Smooth muscle cell (in vitro differentiated cells): ENCODE measurements at regions not wholly inside any gene's neighbourhood (a gene's known extent, or its start where the extent isn't known, plus 50 kb on each side); places are given as distances from the start of the nearest gene placed in this dataset.

Experiments
- DNase-seq: peaks from one replicate; lab custom pipeline; 2025; ENCODE audit not compliant: unreplicated experiment; lab: John Stamatoyannopoulos, UW
- H2AFZ ChIP-seq: fragments of 200-600 bp; sonication (generic); 2 replicates; pipeline ENCODE4 v1.6.0; 2016; ENCODE audit warnings: antibody characterized with exemption, low read depth, mild to moderate bottlenecking
- H3F3A ChIP-seq: fragments of 200-600 bp; sonication (generic); 2 replicates; pipeline ENCODE4 v1.6.0; 2017; ENCODE audit warnings: antibody characterized with exemption, low read depth
- H3K27ac ChIP-seq: fragments of 200-600 bp; sonication (generic); 2 replicates; pipeline ENCODE4 v1.5.1; 2016; ENCODE audit warnings: low read depth, mild to moderate bottlenecking
- H3K27me3 ChIP-seq: fragments of 200-600 bp; sonication (generic); 2 replicates; pipeline ENCODE4 v1.6.1; 2016; ENCODE audit warnings: low read depth, mild to moderate bottlenecking
- H3K36me3 ChIP-seq: fragments of 200-600 bp; sonication (generic); 2 replicates; pipeline ENCODE4 v1.5.1; 2016; ENCODE audit warnings: low read depth
- H3K4me1 ChIP-seq: fragments of 200-600 bp; sonication (generic); 2 replicates; pipeline ENCODE4 v1.5.1; 2016; ENCODE audit warnings: low read depth
- H3K4me2 ChIP-seq: fragments of 200-600 bp; sonication (generic); 2 replicates; pipeline ENCODE4 v1.6.0; 2016; ENCODE audit warnings: mild to moderate bottlenecking
- H3K4me3 ChIP-seq: fragments of 200-600 bp; sonication (generic); 2 replicates; pipeline ENCODE4 v1.5.1; 2016; ENCODE audit warnings: mild to moderate bottlenecking
- H3K79me2 ChIP-seq: fragments of 200-600 bp; sonication (generic); 2 replicates; pipeline ENCODE4 v1.6.0; 2016; ENCODE audit warnings: low read depth, mild to moderate bottlenecking
- H3K9ac ChIP-seq: fragments of 200-600 bp; sonication (generic); 2 replicates; pipeline ENCODE4 v1.6.0; 2016; ENCODE audit warnings: low read depth
- H3K9me3 ChIP-seq: fragments of 200-600 bp; sonication (generic); replicated peaks from 2 replicates; pipeline ENCODE4 v1.5.1; 2016; ENCODE audit warnings: low read depth
- H4K20me1 ChIP-seq: fragments of 200-600 bp; sonication (generic); 2 replicates; pipeline ENCODE4 v1.6.0; 2016; ENCODE audit warnings: low read depth
- WGBS: methylation state at CpG from one replicate; pipeline ENCODE4 v1.1.7; 2016; ENCODE audit warnings: low lambda C conversion rate; 5-methylcytosine and 5-hydroxymethylcytosine counted together
- TF ChIP-seq, protein P1 (sequence below): fragments of 200-600 bp; sonication (generic); IDR thresholded peaks from 2 replicates; pipeline ENCODE4 v1.5.1; 2017; ENCODE audit warnings: borderline replicate concordance, mild to moderate bottlenecking, antibody characterized with exemption; ENCODE audit not compliant: insufficient read depth, poor library complexity, severe bottlenecking

DNA sequence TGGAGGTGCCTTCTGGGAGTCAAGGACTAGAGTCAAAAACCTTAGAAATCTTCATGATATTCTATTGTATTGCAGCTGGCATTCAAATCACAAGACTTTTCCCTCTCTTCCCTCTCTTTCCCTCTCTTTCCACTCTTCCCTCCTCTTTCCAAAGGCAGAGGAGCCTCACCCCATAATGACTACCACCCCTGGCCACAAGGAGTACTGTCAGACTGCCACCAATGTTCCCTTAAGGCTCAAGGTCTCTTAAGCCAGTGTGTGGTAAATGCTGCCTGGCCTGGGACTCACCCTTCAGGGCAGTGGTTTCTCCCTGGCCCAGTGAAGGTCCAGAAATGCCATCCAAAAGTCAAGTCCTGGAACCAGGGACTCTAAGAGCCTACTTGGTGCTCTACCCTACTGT lies 605.9 kb upstream of the PKDCC start:
- DNase-seq, result no peak
- TF ChIP-seq, protein P1, sequence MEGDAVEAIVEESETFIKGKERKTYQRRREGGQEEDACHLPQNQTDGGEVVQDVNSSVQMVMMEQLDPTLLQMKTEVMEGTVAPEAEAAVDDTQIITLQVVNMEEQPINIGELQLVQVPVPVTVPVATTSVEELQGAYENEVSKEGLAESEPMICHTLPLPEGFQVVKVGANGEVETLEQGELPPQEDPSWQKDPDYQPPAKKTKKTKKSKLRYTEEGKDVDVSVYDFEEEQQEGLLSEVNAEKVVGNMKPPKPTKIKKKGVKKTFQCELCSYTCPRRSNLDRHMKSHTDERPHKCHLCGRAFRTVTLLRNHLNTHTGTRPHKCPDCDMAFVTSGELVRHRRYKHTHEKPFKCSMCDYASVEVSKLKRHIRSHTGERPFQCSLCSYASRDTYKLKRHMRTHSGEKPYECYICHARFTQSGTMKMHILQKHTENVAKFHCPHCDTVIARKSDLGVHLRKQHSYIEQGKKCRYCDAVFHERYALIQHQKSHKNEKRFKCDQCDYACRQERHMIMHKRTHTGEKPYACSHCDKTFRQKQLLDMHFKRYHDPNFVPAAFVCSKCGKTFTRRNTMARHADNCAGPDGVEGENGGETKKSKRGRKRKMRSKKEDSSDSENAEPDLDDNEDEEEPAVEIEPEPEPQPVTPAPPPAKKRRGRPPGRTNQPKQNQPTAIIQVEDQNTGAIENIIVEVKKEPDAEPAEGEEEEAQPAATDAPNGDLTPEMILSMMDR, result no peak
- Histone ChIP-seq H3K9me3 (no peaks in the 10 kb centered on the region), H3K4me2 (no peak overlapping the region), H3K79me2 (no peaks in the 10 kb centered on the region), H3F3A (no peaks in the 10 kb centered on the region), H3K4me1 (no peaks in the 10 kb centered on the region), H3K27me3 (no peaks in the 10 kb centered on the region), H3K4me3 (no peak overlapping the region), H4K20me1 (no peaks in the 10 kb centered on the region), H3K9ac (no peak overlapping the region), H3K27ac (no peak overlapping the region), H2AFZ (no peak overlapping the region), H3K36me3 (no peaks in the 10 kb centered on the region)

DNA sequence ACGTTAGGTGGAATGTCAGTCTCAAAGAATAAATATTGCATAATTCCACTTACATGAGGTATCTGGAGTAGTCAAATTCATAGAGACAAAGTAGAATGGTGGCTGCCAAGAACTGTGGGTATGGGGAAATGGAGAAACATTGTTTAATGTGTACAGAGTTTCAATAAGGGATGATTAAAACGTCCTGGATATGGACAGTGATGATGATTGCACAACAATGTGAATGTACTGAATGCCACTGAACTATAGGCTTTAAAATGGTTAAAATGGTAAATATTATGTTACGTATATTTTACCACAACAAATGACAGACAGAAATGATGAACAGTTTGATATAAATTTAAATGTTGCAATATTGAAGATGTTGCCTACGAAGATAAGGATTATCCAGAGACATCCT lies 602.0 kb upstream of the PKDCC start:
- no peak for DNase-seq
- no peak overlapping the region for H3K27ac ChIP-seq
- no peaks in the 10 kb centered on the region for H3K36me3 ChIP-seq
- H4K20me1 ChIP-seq, result no peaks in the 10 kb centered on the region
- TF ChIP-seq, protein P1, result no peak
- no peaks in the 10 kb centered on the region for H3F3A ChIP-seq
- no peaks in the 10 kb centered on the region for H3K4me1 ChIP-seq
- H3K79me2 ChIP-seq, result no peaks in the 10 kb centered on the region
- H3K4me2 ChIP-seq, result no peak overlapping the region
- H2AFZ ChIP-seq, result no peak overlapping the region
- no peaks in the 10 kb centered on the region for H3K27me3 ChIP-seq
- 72% methylated on average over 4 of the region's 4 CpGs for WGBS
- H3K9me3 ChIP-seq, result no peaks in the 10 kb centered on the region
- no peak overlapping the region for H3K4me3 ChIP-seq
- no peak overlapping the region for H3K9ac ChIP-seq

DNA sequence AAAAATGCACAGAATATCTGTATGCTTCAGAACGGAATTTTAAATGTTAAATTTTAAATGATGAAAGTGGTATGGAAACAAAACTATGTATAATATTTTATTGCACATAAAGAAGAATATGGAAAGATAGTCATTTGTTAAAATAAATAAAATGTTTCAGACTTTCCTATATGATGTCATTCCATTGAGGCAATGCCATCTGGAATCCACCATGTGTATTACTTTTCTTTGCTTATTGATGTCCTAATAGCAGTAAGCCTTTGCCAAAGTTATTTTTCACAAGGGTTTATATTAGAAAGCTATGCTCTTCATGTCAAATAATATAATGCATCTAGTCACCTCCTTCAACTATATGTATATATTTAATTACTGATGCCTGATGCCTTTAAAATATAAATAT lies 601.6 kb upstream of the PKDCC start:
- Histone ChIP-seq H3F3A (no peaks in the 10 kb centered on the region), H3K27ac (no peak overlapping the region), H2AFZ (no peak overlapping the region), H3K27me3 (no peaks in the 10 kb centered on the region), H3K9me3 (no peaks in the 10 kb centered on the region), H4K20me1 (no peaks in the 10 kb centered on the region), H3K79me2 (no peaks in the 10 kb centered on the region), H3K9ac (no peak overlapping the region), H3K4me2 (no peak overlapping the region), H3K4me3 (no peak overlapping the region), H3K36me3 (no peaks in the 10 kb centered on the region), H3K4me1 (no peaks in the 10 kb centered on the region)
- no peak for DNase-seq
- TF ChIP-seq, protein P1, result no peak
- 52% methylated on average over 1 of the region's 1 CpG for WGBS

DNA sequence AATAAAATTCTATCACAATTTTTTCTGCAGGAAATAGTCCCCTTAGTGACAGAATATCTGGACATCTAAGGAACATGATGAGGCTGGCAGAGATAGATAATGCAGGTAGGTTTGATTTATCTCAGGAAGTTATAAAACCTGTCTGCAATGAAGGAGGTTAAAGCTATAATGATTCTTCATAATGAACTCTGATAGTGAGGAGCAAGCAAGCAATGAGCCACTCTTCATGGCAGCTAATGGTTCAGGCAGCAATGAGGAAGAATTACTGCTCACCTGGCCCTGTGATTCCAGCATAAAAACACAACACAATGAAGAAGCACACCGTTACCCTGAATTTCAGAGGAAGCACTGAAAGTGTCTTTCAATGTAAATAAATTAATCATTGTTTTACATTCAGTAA lies 599.6 kb upstream of the PKDCC start:
- H3K4me2 ChIP-seq, result no peak overlapping the region
- no peaks in the 10 kb centered on the region for H3K36me3 ChIP-seq
- H3K4me1 ChIP-seq, result no peaks in the 10 kb centered on the region
- H3K9me3 ChIP-seq, result no peaks in the 10 kb centered on the region
- TF ChIP-seq, protein P1, result no peak
- no peak overlapping the region for H3K4me3 ChIP-seq
- H3F3A ChIP-seq, result no peaks in the 10 kb centered on the region
- H3K27me3 ChIP-seq, result no peaks in the 10 kb centered on the region
- 84% methylated on average over 1 of the region's 1 CpG for WGBS
- no peaks in the 10 kb centered on the region for H3K79me2 ChIP-seq
- DNase-seq, result no peak
- no peak overlapping the region for H2AFZ ChIP-seq
- H3K27ac ChIP-seq, result no peak overlapping the region
- H4K20me1 ChIP-seq, result no peaks in the 10 kb centered on the region
- no peak overlapping the region for H3K9ac ChIP-seq
